Thoracic aorta (tissue), 2 donors: ENCODE measurements at regions not wholly inside any gene's neighbourhood (a gene's known extent, or its start where the extent isn't known, plus 50 kb on each side); places are given as distances from the start of the nearest gene placed in this dataset.

Source experiments
- ATAC-seq: fragments of 150-250 bp; one replicate; pipeline ENCODE4 v1.8.0; 2017; ENCODE audit warnings: low read depth; ENCODE audit not compliant: insufficient number of reproducible peaks, low FRiP score
- DNase-seq: peaks from one replicate; pipeline ENCODE4 v3.0.0-alpha.2; 2020; ENCODE audit warnings: low spot score
- H3K27ac ChIP-seq, 2 donors: fragments of 200-600 bp; sonication (generic); 1 replicate in 1 of 2; 2 replicates in 1 of 2; pipeline ENCODE4 v1.5.1; 2016; ENCODE audit warnings: mild to moderate bottlenecking in 2 of 2, moderate library complexity in 2 of 2
- H3K27me3 ChIP-seq: fragments of 200-600 bp; sonication (generic); replicated peaks from 2 replicates; pipeline ENCODE4 v1.6.0; 2016; ENCODE audit warnings: mild to moderate bottlenecking; ENCODE audit not compliant: insufficient read depth
- H3K36me3 ChIP-seq: fragments of 200-600 bp; sonication (generic); one replicate; pipeline ENCODE4 v1.5.1; 2016
- H3K4me1 ChIP-seq, 2 donors: fragments of 200-600 bp; sonication (generic); 1 replicate in 1 of 2; 2 replicates in 1 of 2; pipeline versions ENCODE4 v1.5.1 to v1.6.0; 2016; ENCODE audit warnings: low read depth in 2 of 2, mild to moderate bottlenecking in 1 of 2; ENCODE audit not compliant: control insufficient read depth in 1 of 2
- H3K4me3 ChIP-seq: fragments of 200-600 bp; sonication (generic); 2 replicates; pipeline ENCODE4 v1.5.1; 2016; ENCODE audit warnings: mild to moderate bottlenecking
- H3K9me3 ChIP-seq: fragments of 200-600 bp; sonication (generic); 2 replicates; pipeline ENCODE4 v1.5.1; 2016
- TF ChIP-seq, protein P1 (sequence below): fragments of 200-600 bp; sonication (generic); IDR thresholded peaks from one replicate; pipeline ENCODE4 v1.5.1; 2019; ENCODE audit warnings: antibody characterized with exemption

DNA sequence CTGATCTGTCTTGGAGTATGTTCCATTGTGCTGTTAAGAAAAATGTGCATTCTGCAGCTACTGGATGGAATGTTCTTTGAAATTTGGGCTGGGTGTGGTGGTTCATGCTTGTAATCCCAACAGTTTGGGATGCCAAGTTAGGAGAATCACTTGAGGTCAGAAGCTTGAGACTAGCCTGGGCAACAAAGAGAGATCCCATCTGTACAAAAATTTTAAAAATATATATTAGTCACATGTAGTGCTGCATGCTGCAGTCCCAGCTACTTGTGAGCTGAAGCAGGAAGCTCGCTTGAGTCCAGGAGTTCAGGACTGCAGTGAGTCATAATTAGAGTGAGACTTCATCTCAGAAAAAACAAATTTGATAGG, 62.8 kb upstream of the PLSCR4 start:
- Histone ChIP-seq H3K27ac (peak overlapping the region; percentile 25 to 39), H3K4me1 (peaks cover 5 to 21% of the 10 kb centered on the region in 2 donors), H3K4me3 (no peak overlapping the region), H3K9me3 (peaks cover 4% of the 10 kb centered on the region), H3K27me3 (no peaks in the 10 kb centered on the region), H3K36me3 (no peaks in the 10 kb centered on the region)
- ATAC-seq (peak; percentile 64), DNase-seq (no peak)
- TF ChIP-seq, protein P1, sequence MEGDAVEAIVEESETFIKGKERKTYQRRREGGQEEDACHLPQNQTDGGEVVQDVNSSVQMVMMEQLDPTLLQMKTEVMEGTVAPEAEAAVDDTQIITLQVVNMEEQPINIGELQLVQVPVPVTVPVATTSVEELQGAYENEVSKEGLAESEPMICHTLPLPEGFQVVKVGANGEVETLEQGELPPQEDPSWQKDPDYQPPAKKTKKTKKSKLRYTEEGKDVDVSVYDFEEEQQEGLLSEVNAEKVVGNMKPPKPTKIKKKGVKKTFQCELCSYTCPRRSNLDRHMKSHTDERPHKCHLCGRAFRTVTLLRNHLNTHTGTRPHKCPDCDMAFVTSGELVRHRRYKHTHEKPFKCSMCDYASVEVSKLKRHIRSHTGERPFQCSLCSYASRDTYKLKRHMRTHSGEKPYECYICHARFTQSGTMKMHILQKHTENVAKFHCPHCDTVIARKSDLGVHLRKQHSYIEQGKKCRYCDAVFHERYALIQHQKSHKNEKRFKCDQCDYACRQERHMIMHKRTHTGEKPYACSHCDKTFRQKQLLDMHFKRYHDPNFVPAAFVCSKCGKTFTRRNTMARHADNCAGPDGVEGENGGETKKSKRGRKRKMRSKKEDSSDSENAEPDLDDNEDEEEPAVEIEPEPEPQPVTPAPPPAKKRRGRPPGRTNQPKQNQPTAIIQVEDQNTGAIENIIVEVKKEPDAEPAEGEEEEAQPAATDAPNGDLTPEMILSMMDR, result no peak

DNA sequence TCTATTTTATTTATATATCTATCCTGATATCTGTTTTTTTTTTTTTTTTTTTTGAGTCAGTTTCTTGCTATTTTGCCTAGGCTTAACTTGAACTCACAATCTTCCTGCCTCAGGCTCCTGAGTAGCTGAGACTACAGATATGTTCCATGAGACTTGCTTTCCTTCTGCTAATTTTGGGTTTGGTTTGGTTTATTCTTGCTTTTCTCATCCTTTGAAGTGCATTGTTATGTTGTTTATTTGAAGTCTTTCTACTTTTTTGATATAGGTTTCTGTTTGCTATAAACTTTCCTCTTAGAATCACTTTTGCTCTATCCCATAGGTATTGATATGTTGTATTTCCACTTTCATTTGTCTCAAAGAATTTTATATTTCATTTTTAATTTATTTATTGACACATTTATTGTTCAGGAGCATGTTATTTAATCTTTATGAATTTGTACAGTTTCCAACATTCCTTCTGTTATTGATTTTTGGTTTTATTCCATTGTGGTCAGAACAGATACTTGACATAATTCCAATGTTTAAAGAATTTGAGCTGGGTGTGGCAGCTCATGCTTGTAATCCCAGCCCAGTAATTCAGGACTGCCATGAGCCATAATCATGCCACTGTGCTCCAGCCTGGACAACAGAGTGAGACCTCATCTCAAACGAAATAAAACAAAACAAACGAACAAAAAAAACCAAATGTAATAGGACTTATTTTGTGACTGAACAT, 62.3 kb upstream of the PLSCR4 start:
- Histone ChIP-seq H3K27me3 (no peaks in the 10 kb centered on the region), H3K9me3 (peaks cover 4% of the 10 kb centered on the region), H3K27ac (peak overlapping the region; percentile 25 to 39), H3K4me3 (no peak overlapping the region), H3K4me1 (peaks cover 8 to 27% of the 10 kb centered on the region in 2 donors), H3K36me3 (no peaks in the 10 kb centered on the region)
- DNase-seq, result no peak
- TF ChIP-seq, protein P1, result no peak
- ATAC-seq, result no peak

DNA sequence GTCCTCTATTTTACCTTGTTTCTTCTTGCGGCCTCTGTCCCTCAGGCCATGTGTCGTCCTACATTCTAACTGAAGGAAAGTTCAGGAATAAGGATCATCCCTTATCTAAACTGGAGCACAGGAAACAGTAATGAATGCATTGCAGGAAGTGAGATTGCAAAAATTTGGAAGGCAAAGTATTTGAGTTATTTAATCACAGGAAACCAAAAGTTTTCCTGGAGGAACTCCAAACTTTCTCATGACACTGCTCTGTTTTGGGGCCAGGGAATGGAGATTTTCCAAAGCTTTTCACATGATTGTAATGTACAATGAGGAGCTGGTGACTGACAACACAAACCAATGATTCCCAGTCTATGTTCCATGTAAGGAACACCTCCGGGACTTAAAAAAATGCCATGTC, 57.8 kb upstream of the PLSCR4 start:
- peak overlapping the region; percentile 63 to 72 for H3K27ac ChIP-seq
- DNase-seq (no peak), ATAC-seq (no peak)
- H3K27me3 ChIP-seq, result no peaks in the 10 kb centered on the region
- H3K4me3 ChIP-seq, result peak overlapping the region; percentile 37
- peaks cover 10 to 29% of the 10 kb centered on the region in 2 donors for H3K4me1 ChIP-seq
- no peaks in the 10 kb centered on the region for H3K36me3 ChIP-seq
- TF ChIP-seq, protein P1, result no peak
- peaks cover 4% of the 10 kb centered on the region for H3K9me3 ChIP-seq

DNA sequence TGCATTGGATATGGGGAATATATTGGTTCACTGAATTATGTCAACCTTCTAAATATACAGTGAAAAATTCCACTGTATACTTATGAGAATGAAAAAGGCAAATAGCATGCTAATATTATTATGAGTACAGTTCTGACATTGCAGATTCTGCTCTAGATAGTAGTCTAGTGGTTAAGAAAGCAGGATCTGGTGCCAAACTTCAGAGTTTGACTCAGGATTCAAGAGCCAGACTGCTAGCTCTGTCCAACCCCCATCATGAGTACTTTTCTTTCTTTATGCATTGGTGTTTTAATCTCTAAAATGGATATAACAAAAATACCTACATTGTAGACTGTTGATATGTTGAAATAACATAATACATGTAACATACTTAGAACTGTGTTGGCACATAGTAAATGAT, 57.3 kb upstream of the PLSCR4 start:
- Histone ChIP-seq H3K9me3 (peaks cover 4% of the 10 kb centered on the region), H3K4me1 (peaks cover 7 to 24% of the 10 kb centered on the region in 2 donors), H3K4me3 (peak overlapping the region; percentile 37), H3K27ac (peak overlapping the region; percentile 63 to 72), H3K27me3 (no peaks in the 10 kb centered on the region), H3K36me3 (no peaks in the 10 kb centered on the region)
- peak; percentile 62 for ATAC-seq
- DNase-seq, result no peak
- TF ChIP-seq, protein P1, result no peak

DNA sequence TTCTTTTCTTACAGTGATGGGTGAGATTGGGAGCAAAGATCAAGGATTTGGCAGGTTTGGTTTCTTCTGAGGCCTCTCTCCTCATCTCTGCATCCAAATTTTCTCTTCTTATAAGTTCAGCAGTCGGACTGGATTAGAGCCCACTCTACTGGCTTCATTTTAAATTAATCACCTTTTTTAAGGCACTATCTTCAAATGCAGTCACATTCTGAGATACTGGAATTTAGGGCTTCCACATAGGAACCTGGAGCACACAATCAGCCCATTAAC, 56.5 kb upstream of the PLSCR4 start:
- Histone ChIP-seq H3K27me3 (no peaks in the 10 kb centered on the region), H3K36me3 (no peaks in the 10 kb centered on the region), H3K27ac (no peak overlapping the region), H3K4me3 (no peak overlapping the region), H3K4me1 (peaks cover 7 to 23% of the 10 kb centered on the region in 2 donors), H3K9me3 (peaks cover 4% of the 10 kb centered on the region)
- TF ChIP-seq, protein P1, result no peak
- ATAC-seq (no peak), DNase-seq (no peak)
